Hematopoietic multipotent progenitor cell treated with erythropoietin and hydrocortisone succinate and interleukin-3 and kit ligand, for 6 days (in vitro differentiated cells): ENCODE measurements at regions not wholly inside any gene's neighbourhood (a gene's known extent, or its start where the extent isn't known, plus 50 kb on each side); places are given as distances from the start of the nearest gene placed in this dataset.
"Not testable (repeated sequence)": the region's sequence is repeated elsewhere in the genome, so short reads cannot be mapped to it uniquely, and the experiment has no call there.

Experiments
- DNase-seq: peaks from one replicate; pipeline ENCODE4 v3.0.0-alpha.2; 2015

- DNase-seq: no peak
These were observed 180.7 kb upstream of the SMAD3 start for GRCh38 chr15:66884661-66885237.

DNA sequence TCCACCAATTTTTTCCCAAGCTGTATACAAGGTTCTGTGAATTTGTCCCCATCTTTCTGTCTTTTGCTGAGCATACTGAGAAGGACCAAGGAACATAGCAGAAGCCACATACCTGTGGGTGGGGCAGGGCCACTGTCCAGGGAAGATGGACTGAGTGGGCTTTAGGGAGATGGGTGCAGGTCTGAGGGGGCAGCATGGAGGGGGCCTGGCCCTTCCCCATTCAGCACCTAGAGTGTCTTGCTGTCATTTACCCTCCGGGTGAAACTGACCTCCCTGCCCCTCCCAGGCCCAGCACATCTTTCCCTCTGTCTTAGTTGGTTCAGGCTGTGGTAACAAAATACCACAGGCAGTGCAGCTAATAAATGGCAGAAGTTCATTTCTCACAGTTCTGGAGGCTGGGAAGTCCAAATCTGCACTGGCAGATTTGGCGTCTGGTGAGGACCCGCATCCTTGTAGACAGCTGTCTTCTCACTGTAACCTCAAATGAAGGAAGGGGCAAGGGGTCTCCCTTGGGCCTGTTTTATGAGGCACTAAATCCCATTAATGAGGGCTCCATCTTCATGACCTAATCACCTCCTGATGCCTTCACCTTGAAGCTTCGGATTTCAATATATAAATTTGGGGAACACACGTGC is 180.0 kb upstream of the SMAD3 start:
- DNase-seq: no peak

GRCh38 chr15:66886241-66886675 is 179.1 kb upstream of the SMAD3 start:
- DNase-seq: no peak

DNA sequence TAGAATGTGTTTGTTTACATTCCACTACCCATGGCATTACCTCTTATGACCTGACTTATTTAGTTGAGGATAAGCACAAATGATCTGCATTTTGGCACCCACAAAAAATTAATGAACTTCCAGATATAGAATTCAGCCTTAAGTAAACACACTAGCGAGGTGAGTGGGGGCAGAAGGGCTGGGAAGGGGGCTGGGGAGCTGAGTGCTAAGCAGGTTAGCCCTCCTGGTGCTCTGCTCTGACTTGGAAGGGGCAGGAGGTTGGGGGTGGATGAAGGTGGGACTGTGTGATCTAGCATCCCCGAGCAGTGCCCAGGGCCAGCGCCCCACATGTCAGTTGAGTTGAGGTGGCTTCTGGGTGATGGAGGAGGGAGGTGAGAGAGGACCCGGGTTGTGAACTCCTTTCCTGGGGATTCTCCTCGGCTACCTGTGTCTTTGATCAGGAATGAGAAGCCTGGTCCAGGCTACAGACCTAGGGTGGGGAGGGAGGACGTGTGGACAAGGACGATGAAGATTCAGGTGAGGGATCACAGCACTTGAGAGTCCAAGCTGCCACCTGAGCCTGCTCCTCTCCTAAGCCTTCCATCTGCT is 178.6 kb upstream of the SMAD3 start:
- DNase-seq: no peak

GRCh38 chr15:66889298-66889697 is 176.1 kb upstream of the SMAD3 start:
- not testable (repeated sequence) for DNase-seq

- DNase-seq: peak; percentile 50
These were observed 173.6 kb upstream of the SMAD3 start for GRCh38 chr15:66891776-66892175.

DNA sequence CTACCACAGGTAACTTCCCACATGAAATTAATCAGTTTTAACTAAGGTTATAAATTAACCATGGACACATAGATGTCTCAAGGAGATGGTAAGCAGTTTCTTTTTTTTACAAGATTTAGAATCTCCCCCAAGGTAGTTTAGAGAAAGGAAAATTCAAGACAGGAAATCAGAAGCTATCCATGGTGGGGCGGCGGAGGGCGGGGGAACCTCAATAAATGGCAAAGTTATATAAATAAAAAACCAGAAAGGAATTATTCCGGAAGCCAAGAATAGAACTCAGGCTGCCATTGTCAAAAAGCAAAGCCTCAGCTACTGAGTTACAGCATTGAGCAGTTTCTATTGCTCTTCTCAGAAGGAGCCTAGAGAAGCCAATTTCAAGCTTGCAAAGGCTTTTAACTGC is 172.1 kb upstream of the SMAD3 start:
- no peak for DNase-seq

DNA sequence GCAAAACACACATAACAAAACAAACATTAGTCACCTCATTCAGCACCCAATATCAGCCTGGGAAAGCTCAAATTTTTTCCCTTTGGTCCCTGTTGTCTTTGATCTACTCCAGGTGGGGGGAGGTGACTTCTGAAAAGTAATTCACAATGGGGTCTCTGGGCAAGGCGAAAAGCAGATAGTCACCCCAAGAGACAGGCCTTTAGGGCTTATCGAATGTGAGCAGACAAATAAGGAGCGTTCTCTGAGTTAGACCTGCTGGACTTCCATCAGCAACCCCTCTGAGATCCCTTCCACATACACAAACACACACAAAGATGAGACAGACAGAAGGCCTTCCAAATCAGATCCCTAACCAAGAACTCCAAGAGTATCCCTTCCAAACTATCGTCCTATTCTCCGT is 171.0 kb upstream of the SMAD3 start:
- no peak for DNase-seq

GRCh38 chr15:66894986-66895780 is 170.2 kb upstream of the SMAD3 start:
- DNase-seq: no peak

DNA sequence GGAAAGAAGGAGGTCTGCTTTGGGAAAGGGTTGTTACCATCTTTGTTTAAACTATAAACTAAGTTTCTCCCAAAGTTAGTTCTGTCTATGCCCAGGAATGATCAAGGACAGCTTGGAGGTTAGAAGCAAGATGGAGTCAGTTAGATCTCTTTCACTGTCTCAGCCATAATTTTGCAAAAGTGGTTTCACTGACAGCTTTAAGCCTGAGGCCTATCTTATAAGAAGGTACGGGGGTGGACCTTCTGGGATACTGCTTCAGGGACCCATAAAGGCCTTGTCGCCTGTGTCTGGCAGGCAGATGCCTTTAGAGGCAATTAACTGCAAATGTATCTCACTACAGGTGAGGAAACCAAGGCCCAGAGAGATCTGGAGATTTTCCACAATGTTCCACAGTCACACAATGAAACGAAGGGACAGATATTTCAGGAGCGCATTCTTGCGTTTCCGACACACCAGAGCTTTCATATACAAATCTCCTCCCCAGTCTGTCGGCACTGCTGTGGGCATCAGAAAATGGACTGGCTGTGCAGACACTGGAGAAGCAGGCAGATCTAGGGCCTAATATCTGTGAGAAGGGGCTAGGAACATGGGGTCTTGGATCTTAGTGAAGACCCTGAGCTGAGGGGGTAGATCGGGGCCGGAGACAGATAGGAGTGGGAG is 169.5 kb upstream of the SMAD3 start:
- no peak for DNase-seq

DNA sequence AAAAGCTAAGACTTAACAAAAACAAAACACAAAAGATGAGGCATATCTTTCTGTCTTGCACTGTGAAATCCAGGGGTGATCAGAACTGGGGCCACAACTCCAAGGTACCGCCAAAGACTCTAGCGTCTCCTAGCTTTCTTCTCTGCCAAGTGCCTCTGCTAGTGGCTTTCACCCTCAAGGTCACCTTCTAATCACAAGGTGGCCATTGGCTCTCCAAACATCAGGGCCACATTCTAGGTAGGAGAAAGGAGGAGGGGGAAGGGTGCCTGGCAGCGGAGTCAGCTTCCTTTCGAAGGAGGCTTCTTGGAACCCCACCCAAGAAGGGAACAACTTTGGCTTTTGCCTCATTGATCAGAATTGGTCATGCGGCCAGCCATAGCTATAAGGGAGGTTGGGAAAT is 168.8 kb upstream of the SMAD3 start:
- no peak for DNase-seq

- DNase-seq: no peak
These were observed 168.0 kb upstream of the SMAD3 start for GRCh38 chr15:66897416-66897815.

GRCh38 chr15:66897971-66898370 is 167.4 kb upstream of the SMAD3 start:
- DNase-seq: no peak

DNA sequence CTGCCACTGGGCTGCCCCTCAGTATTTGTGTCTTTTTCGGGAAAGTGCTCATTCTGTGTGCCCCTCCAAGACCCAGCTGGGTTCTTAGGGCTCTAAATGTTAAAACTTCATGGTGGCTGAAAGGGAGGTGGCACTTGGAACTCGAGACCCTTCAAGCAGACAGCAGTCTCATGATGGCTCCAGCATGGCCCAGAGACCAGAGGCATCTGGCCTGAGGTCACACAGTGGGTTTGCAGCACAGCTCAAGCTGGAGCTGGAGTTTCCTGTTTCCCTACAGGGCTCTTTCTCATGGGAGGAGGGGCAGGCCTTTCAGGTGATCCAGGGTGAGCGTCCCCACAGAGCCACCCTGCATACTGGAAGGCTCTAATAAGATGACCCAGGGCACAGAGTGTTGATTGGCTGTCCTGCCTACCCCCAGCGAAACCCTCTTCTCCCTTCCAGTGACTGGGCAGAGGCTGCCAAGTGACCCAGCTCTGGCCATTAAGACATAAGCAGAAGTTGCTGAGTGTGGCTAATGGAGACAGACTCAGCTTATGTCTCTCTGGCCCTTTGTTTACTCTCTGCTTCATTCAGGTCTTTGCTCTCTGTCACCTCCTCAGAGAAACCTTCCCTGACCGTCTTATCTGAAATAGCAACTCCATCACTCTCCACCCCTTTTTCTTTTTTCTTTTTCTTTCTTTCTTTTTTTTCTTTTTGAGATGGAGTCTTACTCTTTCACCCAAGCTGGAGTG is 166.6 kb upstream of the SMAD3 start:
- DNase-seq: no peak

GRCh38 chr15:66899555-66900350 is 165.6 kb upstream of the SMAD3 start:
- DNase-seq: no peak

DNA sequence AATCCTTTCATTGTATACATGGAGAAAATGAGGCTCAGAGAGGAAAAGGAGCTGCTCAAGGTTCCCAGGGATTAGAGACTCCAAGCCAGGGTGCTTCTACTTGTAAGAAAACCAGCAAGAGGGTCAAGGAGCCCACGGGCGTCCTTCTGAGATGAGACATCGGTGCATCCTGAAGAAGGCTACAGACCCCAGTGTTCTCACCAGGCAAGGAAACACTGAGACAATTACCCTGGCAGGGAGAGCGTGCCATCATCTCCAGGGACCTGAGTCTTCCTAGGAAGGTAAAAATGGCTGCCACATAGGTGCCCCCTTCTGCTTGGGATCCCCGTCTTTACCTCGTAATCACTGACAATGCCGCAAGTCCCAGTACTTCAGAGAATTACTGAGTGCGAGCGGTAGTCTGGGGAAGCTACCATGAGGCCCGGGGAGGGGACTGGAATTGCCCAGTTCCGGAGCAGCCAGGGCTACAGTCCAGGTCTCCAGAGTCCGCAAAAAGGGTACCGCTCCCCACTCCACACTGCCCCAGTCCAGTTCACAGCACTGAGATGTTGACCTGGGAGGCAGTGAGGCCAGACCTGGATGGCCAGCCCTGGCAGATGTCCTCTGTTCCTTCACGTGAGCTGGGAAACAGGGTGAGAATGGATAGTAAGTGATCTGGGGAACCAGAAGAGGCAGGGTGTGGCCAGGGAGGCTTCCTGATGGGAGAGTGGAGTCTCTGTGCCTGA is 164.7 kb upstream of the SMAD3 start:
- DNase-seq: no peak

- no peak for DNase-seq
These were observed 163.9 kb upstream of the SMAD3 start for GRCh38 chr15:66901336-66902100.

DNA sequence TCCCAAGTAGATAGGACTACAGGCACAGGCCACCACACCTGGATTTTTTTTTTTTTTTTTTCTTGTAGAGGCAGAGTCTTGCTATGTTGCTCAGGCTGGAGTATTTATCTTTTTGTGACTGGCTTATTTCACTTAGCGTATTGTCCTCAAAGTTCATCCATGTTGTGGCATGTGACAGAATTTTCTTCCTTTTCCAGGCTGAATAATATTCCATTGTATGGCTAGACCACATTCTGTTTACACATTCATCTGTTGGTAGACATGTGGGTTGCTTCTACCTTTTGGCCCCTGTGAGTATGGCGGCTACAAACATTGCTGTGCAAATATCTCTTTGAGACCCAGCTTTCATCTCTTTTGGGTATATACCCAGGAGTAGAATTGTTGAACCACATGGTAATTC is 160.2 kb upstream of the SMAD3 start:
- no peak for DNase-seq

DNA sequence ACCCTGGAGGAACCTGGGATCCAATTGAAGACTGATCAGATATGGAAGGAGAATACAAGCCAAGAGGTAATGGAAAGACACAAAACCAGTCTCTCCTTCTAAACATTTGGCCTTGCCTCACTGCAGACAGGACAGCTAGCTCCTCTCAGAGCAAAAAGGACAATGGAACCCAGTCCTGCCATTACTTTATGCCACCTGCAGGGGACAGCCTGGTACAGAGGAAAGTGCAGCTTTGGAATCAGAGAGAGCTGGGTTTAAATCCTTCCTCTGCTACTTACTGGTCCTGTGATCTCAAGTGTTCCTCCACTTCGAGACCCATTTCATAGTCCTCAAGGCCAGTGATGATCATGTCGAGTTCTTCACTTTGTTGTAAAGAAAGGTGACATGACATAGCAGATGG is 159.4 kb upstream of the SMAD3 start:
- DNase-seq: no peak
